Activated naive CD8-positive, alpha-beta T cell treated with anti-CD3 and anti-CD28 coated beads for 36 hours (primary cell): ENCODE measurements at regions not wholly inside any gene's neighbourhood (a gene's known extent, or its start where the extent isn't known, plus 50 kb on each side); places are given as distances from the start of the nearest gene placed in this dataset.
"Not testable (repeated sequence)": the region's sequence is repeated elsewhere in the genome, so short reads cannot be mapped to it uniquely, and the experiment has no call there.

Experiments
- DNase-seq: peaks from one replicate; pipeline ENCODE4 v3.0.0; 2021
- H3K27ac Mint-ChIP-seq: one replicate; pipeline ENCODE4 v1.8.0; 2022; ENCODE audit warnings: mild to moderate bottlenecking, moderate library complexity, mixed read lengths
- H3K27me3 Mint-ChIP-seq: one replicate; pipeline ENCODE4 v1.8.0; 2022; ENCODE audit warnings: mild to moderate bottlenecking, mixed read lengths
- H3K36me3 Mint-ChIP-seq: one replicate; pipeline ENCODE4 v1.8.0; 2021; ENCODE audit warnings: mild to moderate bottlenecking, mixed read lengths
- H3K4me1 Mint-ChIP-seq: one replicate; pipeline ENCODE4 v1.8.0; 2021; ENCODE audit warnings: mixed read lengths
- H3K4me3 Mint-ChIP-seq: one replicate; pipeline ENCODE4 v1.8.0; 2022; ENCODE audit warnings: mild to moderate bottlenecking, moderate library complexity, mixed read lengths
- H3K9me3 Mint-ChIP-seq: one replicate; pipeline ENCODE4 v1.8.0; 2022; ENCODE audit warnings: mixed read lengths

GRCh38 chr7:55261386-55261770 is 103.8 kb upstream of the LANCL2 start:
- no peak overlapping the region for H3K4me3 Mint-ChIP-seq

DNA sequence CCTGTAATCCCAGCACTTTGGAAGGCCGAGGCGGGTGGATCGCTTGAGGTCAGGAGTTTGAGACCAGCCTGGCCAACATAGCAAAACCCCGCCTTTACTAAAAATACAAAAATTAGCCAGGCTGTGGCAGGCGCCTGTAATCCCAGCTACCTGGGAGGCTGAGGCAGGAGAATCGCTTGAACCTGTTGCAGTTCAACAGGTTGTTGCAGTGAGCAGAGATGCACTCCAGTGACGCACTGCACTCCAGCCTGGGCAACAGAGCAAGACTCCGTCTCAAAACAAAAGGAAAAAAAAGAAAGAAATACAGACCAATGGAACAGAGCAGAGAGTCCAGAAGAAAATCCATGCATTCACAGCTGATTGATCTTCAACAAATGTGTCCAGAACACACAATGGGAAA is 99.8 kb upstream of the LANCL2 start:
- DNase-seq, H3K27ac Mint-ChIP-seq, H3K4me3 Mint-ChIP-seq, H3K4me1 Mint-ChIP-seq, H3K36me3 Mint-ChIP-seq, H3K9me3 Mint-ChIP-seq: not testable (repeated sequence)
- H3K27me3 Mint-ChIP-seq: peaks cover 15% of the 10 kb centered on the region

More at GRCh38 chr7:55261386-55261770, 103.8 kb upstream of the LANCL2 start:
- H3K9me3 Mint-ChIP-seq: no peaks in the 10 kb centered on the region
- H3K27ac Mint-ChIP-seq: no peak overlapping the region
- DNase-seq: no peak
- no peaks in the 10 kb centered on the region for H3K36me3 Mint-ChIP-seq
- peaks cover 34% of the 10 kb centered on the region for H3K27me3 Mint-ChIP-seq
- H3K4me1 Mint-ChIP-seq: no peaks in the 10 kb centered on the region

GRCh38 chr7:55265836-55266642 is 99.1 kb upstream of the LANCL2 start:
- H3K27ac Mint-ChIP-seq: no peak overlapping the region
- peaks cover 13% of the 10 kb centered on the region for H3K27me3 Mint-ChIP-seq
- H3K9me3 Mint-ChIP-seq: no peaks in the 10 kb centered on the region

GRCh38 chr7:55271069-55271626 is 94.0 kb upstream of the LANCL2 start:
- H3K36me3 Mint-ChIP-seq: no peaks in the 10 kb centered on the region

More at GRCh38 chr7:55265836-55266642, 99.1 kb upstream of the LANCL2 start:
- DNase-seq: no peak
- Mint-ChIP-seq H3K4me1 (no peaks in the 10 kb centered on the region), H3K36me3 (no peaks in the 10 kb centered on the region), H3K4me3 (no peak overlapping the region)

DNA sequence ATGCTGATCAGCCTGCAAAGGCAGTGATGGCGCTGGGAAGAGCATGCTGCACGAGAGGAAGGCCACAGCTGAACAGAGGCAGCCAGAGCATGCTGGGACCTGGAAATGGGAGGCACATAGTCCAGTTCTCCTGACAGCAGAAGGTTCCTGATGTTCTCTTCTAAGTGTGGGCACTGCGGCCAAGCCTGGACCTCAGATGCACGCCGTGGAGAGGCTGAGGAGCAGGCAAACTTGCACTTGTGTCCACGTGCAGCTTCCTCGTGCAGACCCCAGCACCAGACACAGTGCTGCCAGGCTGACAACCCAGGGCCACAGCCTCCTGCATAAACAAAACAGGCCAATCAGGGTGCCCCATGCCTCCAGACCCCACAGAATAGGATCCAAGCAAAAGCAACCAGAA is 93.5 kb upstream of the LANCL2 start:
- Mint-ChIP-seq H3K27ac (no peak overlapping the region), H3K36me3 (no peaks in the 10 kb centered on the region), H3K4me3 (no peak overlapping the region), H3K9me3 (no peaks in the 10 kb centered on the region), H3K27me3 (no peaks in the 10 kb centered on the region), H3K4me1 (no peaks in the 10 kb centered on the region)
- DNase-seq: no peak

More at GRCh38 chr7:55271069-55271626, 94.0 kb upstream of the LANCL2 start:
- Mint-ChIP-seq H3K4me3 (no peak overlapping the region), H3K9me3 (no peaks in the 10 kb centered on the region), H3K4me1 (no peaks in the 10 kb centered on the region), H3K27ac (no peak overlapping the region), H3K27me3 (no peaks in the 10 kb centered on the region)
- no peak for DNase-seq

DNA sequence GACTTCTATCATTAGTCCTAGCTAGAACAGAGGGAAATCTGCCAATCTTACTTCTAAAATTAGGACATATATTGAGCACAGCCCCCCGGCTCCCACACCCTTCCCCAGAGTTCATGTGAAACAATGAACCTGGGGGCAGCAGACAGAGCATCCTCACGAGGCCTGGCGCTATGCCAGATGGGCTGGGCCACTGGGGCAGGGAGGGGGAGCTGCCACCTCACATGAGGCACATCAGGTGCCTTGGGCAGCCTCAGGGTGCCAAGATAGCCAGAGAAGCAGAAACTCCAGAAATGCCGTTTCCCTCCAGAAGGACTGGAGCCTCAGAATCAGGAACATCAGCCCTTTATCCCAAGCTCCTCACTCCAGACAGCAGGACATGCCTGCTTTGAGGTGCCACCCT is 92.8 kb upstream of the LANCL2 start:
- no peak overlapping the region for H3K27ac Mint-ChIP-seq
- no peaks in the 10 kb centered on the region for H3K9me3 Mint-ChIP-seq
- H3K27me3 Mint-ChIP-seq: no peaks in the 10 kb centered on the region

DNA sequence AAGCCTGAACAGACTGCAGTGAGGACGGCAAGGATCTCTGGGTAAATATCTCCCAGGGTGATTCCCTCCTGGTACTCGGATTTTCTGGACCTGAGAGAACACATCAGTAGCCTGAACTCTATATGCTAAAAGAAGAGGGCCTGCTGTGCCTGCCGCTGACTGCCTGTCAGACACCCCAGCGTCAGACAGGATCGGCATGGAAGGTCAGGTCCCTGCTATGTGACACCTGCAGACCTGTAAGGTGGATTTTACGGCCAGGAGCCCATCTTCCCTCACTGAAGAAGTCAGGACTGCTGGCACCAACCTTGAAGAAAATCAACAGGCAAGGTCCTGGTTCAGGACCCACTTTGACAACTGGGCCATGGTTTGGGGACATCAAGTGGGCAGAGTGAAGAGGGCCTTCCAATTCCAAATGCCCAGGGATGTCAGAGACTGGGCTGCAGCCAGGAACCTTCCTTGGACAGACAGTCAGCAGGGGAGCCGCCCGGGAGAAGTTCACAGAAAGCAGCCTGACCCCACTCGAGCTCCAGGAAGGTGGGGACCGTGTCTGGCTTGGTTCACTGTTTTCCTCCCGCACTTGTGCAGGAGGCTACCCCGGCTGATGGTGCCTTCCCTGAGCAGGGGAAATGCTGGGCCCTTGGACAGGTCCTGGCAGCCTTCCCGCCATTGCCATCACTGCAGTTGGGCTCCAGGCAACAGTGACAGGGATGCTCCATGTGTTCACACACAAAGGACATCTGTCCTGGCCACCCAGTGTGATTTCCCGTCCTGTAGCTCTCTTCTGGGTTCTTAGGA is 91.8 kb upstream of the LANCL2 start:
- H3K4me3 Mint-ChIP-seq: no peak overlapping the region
- no peaks in the 10 kb centered on the region for H3K4me1 Mint-ChIP-seq
- no peak for DNase-seq

More for the DNA sequence above, 92.8 kb upstream of the LANCL2 start:
- no peak for DNase-seq
- Mint-ChIP-seq H3K4me3 (no peak overlapping the region), H3K36me3 (no peaks in the 10 kb centered on the region), H3K4me1 (no peaks in the 10 kb centered on the region)

GRCh38 chr7:55274156-55274555 is 91.0 kb upstream of the LANCL2 start:
- no peak for DNase-seq
- Mint-ChIP-seq H3K27me3 (no peaks in the 10 kb centered on the region), H3K4me3 (no peak overlapping the region), H3K36me3 (no peaks in the 10 kb centered on the region), H3K9me3 (no peaks in the 10 kb centered on the region), H3K27ac (no peak overlapping the region), H3K4me1 (no peaks in the 10 kb centered on the region)

More for the DNA sequence above, 91.8 kb upstream of the LANCL2 start:
- no peaks in the 10 kb centered on the region for H3K27me3 Mint-ChIP-seq
- no peaks in the 10 kb centered on the region for H3K9me3 Mint-ChIP-seq
- no peak overlapping the region for H3K27ac Mint-ChIP-seq
- H3K36me3 Mint-ChIP-seq: no peaks in the 10 kb centered on the region

DNA sequence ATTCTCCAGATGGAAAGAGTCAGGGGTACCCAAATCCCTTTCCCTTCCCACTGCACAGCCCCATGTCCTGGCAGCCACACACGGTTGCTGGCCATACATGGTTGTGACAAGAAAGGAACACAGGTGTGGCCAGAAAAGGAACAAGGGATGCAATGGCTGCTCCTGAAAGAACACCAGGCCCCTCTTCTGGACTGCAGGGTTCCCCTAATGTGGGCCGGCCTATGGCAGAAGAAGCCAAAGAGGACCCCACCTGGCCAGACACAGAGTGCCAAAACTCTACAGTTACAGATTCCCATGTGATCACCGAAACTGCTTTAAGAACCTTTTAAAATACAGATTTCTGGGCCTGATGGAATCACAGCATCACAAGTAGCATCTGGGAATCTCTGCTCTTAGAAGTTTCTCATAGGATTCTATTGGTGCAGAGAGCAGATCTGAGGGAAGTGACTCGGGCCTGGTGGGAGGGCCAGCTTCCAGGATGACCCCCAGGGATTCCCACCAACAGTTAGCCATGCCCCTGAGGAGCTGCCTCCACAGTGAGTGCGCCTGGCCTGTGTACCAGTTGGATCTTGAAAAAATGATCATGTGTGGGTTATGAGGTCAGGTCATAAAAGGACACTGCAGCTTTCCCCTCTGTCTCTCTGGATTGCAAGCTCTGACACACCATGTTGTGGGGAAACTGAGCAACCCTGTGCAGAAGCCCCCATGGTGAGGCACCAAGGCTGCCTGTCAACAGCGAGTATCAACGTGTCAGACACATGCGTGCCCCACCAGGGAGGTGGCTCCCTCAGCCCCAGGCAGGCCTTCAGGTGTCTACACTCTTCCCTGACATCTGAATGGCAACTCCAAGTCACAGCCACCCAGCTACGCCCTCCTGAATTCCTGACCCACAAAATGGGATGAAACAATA is 89.6 kb upstream of the LANCL2 start:
- Mint-ChIP-seq H3K27me3 (peaks cover 3% of the 10 kb centered on the region), H3K36me3 (no peaks in the 10 kb centered on the region), H3K27ac (no peak overlapping the region), H3K4me3 (no peak overlapping the region), H3K9me3 (no peaks in the 10 kb centered on the region), H3K4me1 (no peaks in the 10 kb centered on the region)
- DNase-seq: no peak

GRCh38 chr7:55276572-55277295 is 88.4 kb upstream of the LANCL2 start:
- no peak overlapping the region for H3K4me3 Mint-ChIP-seq
- peaks cover 3% of the 10 kb centered on the region for H3K27me3 Mint-ChIP-seq
- no peak overlapping the region for H3K27ac Mint-ChIP-seq
- DNase-seq: no peak
- no peaks in the 10 kb centered on the region for H3K36me3 Mint-ChIP-seq
- no peaks in the 10 kb centered on the region for H3K4me1 Mint-ChIP-seq
- no peaks in the 10 kb centered on the region for H3K9me3 Mint-ChIP-seq

GRCh38 chr7:55277916-55278315 is 87.2 kb upstream of the LANCL2 start:
- H3K27ac Mint-ChIP-seq: no peak overlapping the region
- H3K27me3 Mint-ChIP-seq: peaks cover 3% of the 10 kb centered on the region
- no peaks in the 10 kb centered on the region for H3K4me1 Mint-ChIP-seq
- DNase-seq: no peak
- H3K9me3 Mint-ChIP-seq: no peaks in the 10 kb centered on the region
- no peak overlapping the region for H3K4me3 Mint-ChIP-seq
- no peaks in the 10 kb centered on the region for H3K36me3 Mint-ChIP-seq

GRCh38 chr7:55278321-55278720 is 86.8 kb upstream of the LANCL2 start:
- H3K4me1 Mint-ChIP-seq: no peaks in the 10 kb centered on the region
- H3K36me3 Mint-ChIP-seq: no peaks in the 10 kb centered on the region
- no peak overlapping the region for H3K4me3 Mint-ChIP-seq
- DNase-seq: no peak
- H3K27ac Mint-ChIP-seq: no peak overlapping the region
- no peaks in the 10 kb centered on the region for H3K9me3 Mint-ChIP-seq
- peaks cover 3% of the 10 kb centered on the region for H3K27me3 Mint-ChIP-seq

DNA sequence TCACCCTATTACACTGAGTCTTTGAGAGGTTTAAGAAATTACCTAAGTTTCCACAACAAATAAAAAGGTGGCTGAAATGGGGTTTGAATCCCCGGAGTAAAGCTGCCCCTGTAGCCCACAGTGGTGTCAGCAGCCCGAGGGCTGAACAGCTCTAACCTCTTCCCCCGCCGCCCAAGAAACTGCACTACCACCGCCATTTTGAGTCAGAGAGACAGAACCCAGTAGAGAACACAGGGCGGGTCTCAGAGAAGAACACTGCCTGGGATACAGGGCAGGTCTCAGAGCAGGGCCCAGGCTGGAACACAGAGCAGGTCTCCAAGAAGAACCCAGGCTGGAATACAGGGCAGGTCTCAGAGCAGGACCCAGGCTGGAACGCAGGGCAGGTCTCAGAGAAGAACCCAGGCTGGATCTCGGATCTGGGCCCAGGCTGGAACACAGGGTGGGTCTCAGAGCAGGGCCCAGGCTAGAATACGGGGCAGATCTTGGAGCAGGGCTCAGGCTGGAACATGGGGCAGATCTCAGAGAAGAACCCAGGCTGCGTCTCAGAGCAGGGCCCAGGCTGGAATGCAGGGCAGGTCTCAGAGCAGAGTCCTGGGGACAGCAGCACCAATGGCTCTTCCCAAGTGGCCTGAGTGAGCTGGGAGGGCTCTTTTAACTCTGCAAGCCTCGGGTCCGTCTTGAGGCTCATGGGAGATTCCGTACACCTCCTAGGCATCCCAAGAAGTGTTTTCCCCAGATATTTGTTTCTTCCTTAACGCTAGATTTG is 85.9 kb upstream of the LANCL2 start:
- no peaks in the 10 kb centered on the region for H3K36me3 Mint-ChIP-seq
- H3K27ac Mint-ChIP-seq: no peak overlapping the region
- H3K27me3 Mint-ChIP-seq: peaks cover 3% of the 10 kb centered on the region

More for the DNA sequence above, 85.9 kb upstream of the LANCL2 start:
- no peak for DNase-seq
- Mint-ChIP-seq H3K4me3 (no peak overlapping the region), H3K4me1 (no peaks in the 10 kb centered on the region), H3K9me3 (no peaks in the 10 kb centered on the region)
